ENCODE measurements at regions not wholly inside any gene's neighbourhood (a gene's known extent, or its start where the extent isn't known, plus 50 kb on each side); places are given as distances from the start of the nearest gene placed in this dataset.

DNA sequence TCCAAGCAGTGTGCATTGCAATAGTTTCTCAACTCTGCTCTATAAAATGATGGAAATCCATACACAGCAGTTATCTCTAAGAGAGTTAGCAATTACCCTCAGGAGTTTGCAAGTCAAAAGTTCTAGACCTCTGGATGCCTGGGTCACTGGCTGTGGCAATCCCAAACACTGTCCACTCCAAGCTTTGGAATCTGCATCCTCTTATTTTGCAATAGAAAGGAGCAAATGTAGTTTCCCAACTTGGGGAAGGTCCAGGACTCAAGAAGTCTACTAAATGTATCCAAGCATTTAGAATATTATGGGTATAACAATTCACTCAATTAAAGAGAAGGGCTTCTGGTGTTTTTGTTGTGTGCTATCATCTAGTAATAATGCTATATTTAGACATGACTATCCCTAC is 131.3 kb upstream of the NRP1 start:
- TF ChIP-seq, protein P1, sequence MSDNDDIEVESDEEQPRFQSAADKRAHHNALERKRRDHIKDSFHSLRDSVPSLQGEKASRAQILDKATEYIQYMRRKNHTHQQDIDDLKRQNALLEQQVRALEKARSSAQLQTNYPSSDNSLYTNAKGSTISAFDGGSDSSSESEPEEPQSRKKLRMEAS (IDR thresholded peaks at IDR 0.05) = no peak
- TF ChIP-seq RAD21 (IDR thresholded peaks at IDR 0.05; ENCODE audit: low read depth) = no peak
- no peak for TF ChIP-seq EGR1 (IDR thresholded peaks at IDR 0.05)
- TF ChIP-seq ZBTB7A (IDR thresholded peaks at IDR 0.05; ENCODE audit: low read depth) = no peak
- TF ChIP-seq NFIC (IDR thresholded peaks at IDR 0.05) = no peak
- no peak for TF ChIP-seq CEBPB (IDR thresholded peaks at IDR 0.05)
- TF ChIP-seq FOXM1 (IDR thresholded peaks at IDR 0.05; ENCODE audit: borderline replicate concordance, low read depth) = no peak
- no peak for TF ChIP-seq CREB1 (IDR thresholded peaks at IDR 0.05; ENCODE audit: low read depth)
- TF ChIP-seq, protein P2, sequence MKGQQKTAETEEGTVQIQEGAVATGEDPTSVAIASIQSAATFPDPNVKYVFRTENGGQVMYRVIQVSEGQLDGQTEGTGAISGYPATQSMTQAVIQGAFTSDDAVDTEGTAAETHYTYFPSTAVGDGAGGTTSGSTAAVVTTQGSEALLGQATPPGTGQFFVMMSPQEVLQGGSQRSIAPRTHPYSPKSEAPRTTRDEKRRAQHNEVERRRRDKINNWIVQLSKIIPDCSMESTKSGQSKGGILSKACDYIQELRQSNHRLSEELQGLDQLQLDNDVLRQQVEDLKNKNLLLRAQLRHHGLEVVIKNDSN (IDR thresholded peaks at IDR 0.05) = no peak
- TF ChIP-seq, protein P3, sequence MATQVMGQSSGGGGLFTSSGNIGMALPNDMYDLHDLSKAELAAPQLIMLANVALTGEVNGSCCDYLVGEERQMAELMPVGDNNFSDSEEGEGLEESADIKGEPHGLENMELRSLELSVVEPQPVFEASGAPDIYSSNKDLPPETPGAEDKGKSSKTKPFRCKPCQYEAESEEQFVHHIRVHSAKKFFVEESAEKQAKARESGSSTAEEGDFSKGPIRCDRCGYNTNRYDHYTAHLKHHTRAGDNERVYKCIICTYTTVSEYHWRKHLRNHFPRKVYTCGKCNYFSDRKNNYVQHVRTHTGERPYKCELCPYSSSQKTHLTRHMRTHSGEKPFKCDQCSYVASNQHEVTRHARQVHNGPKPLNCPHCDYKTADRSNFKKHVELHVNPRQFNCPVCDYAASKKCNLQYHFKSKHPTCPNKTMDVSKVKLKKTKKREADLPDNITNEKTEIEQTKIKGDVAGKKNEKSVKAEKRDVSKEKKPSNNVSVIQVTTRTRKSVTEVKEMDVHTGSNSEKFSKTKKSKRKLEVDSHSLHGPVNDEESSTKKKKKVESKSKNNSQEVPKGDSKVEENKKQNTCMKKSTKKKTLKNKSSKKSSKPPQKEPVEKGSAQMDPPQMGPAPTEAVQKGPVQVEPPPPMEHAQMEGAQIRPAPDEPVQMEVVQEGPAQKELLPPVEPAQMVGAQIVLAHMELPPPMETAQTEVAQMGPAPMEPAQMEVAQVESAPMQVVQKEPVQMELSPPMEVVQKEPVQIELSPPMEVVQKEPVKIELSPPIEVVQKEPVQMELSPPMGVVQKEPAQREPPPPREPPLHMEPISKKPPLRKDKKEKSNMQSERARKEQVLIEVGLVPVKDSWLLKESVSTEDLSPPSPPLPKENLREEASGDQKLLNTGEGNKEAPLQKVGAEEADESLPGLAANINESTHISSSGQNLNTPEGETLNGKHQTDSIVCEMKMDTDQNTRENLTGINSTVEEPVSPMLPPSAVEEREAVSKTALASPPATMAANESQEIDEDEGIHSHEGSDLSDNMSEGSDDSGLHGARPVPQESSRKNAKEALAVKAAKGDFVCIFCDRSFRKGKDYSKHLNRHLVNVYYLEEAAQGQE (IDR thresholded peaks at IDR 0.05; ENCODE audit: low read depth) = no peak
- TF ChIP-seq EP300 (IDR thresholded peaks at IDR 0.05; ENCODE audit: borderline replicate concordance) = no peak
- TF ChIP-seq YY1 (IDR thresholded peaks at IDR 0.05; ENCODE audit: low read depth) = no peak

DNA sequence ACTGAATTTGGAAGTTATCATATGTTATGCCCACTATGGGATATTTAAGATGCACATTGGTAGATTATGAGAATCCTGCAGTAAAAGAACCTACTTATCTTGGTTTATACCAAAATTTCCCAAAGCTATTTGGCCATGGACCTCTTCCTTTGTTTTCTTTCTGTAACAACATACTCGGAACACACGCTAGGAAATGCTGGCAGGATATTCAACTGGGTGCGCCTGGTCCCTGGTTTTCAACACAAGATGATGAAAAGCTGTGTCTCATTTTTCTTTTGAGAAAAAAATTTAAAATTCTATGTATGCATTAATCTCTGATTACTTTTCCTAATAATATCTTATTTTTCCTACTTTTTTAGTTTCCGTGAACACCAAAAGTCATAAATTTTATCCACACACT is 128.5 kb upstream of the NRP1 start:
- TF ChIP-seq EP300 (IDR thresholded peaks at IDR 0.05; ENCODE audit: borderline replicate concordance) (no peak), RAD21 (IDR thresholded peaks at IDR 0.05; ENCODE audit: low read depth) (no peak), EGR1 (IDR thresholded peaks at IDR 0.05) (no peak), FOXM1 (IDR thresholded peaks at IDR 0.05; ENCODE audit: borderline replicate concordance, low read depth) (no peak), CEBPB (IDR thresholded peaks at IDR 0.05) (no peak), TEAD4 (IDR thresholded peaks at IDR 0.05) (no peak), CREB1 (IDR thresholded peaks at IDR 0.05; ENCODE audit: low read depth) (no peak), YY1 (IDR thresholded peaks at IDR 0.05; ENCODE audit: low read depth) (no peak), TCF12 (IDR thresholded peaks at IDR 0.05; ENCODE audit: low read depth) (no peak), NFIC (IDR thresholded peaks at IDR 0.05) (no peak), TAF1 (IDR thresholded peaks at IDR 0.05; ENCODE audit: low read depth) (no peak), ZBTB7A (IDR thresholded peaks at IDR 0.05; ENCODE audit: low read depth) (no peak)
- TF ChIP-seq, protein P2 (IDR thresholded peaks at IDR 0.05) = no peak
- TF ChIP-seq, protein P1 (IDR thresholded peaks at IDR 0.05) = no peak
- TF ChIP-seq, protein P3 (IDR thresholded peaks at IDR 0.05; ENCODE audit: low read depth) = no peak

DNA sequence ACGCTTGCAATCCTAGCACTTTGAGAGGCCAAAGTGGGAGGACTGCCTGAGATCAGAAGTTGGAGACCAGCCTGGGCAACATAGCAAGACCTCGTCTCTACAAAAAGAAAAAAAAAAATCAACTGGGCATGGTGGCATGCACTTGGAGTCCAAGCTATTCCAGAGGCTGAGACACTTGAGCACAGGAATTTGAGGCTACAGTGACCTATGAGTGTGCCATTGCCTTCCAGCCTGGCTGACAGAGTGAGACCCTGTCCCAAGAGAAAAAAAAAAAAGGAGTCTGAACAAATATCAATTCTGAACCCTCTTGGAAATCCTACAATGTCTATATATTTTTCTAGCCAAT is 126.8 kb upstream of the NRP1 start:
- TF ChIP-seq ZBTB7A (IDR thresholded peaks at IDR 0.05; ENCODE audit: low read depth) = no peak
- no peak for TF ChIP-seq CREB1 (IDR thresholded peaks at IDR 0.05; ENCODE audit: low read depth)
- TF ChIP-seq, protein P3 (IDR thresholded peaks at IDR 0.05; ENCODE audit: low read depth) = no peak
- no peak for TF ChIP-seq TEAD4 (IDR thresholded peaks at IDR 0.05)

DNA sequence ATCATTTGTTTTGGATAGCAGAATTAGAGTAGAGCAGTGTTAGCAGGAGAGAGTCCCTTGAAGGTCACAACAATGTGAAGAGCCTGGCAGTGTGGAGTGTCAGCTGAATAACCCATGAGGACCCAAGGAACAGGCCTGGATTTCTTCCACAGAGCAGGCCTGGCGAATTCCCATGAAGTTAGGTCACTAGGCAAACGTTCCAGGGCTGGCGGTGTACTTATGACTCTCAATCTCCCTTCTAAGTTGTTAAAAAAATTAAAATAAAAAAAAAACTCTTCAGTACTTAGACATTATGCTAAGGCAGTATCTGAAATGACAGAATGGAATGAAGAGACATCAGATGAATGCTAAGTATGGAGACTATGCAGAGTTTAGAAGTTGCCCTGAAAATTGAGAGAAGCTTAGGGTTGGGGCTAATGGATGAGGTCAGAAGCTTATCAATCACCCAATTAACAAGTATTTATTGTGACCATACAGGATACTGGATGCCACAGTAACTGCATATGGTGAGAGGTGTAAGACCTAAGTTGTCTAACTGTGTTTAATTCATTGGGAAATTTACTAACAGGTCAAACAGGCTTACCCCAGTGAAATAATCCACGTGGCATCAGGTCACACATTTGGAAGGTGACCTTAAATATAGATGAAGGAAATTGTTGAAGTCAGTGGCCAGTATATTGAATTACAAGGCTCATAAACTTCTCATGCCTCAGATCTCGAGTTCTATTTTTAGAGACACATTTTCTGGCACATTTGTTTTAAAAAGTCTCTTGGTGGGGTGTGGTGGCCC is 126.2 kb upstream of the NRP1 start:
- TF ChIP-seq, protein P2 (IDR thresholded peaks at IDR 0.05) = no peak
- TF ChIP-seq RAD21 (IDR thresholded peaks at IDR 0.05; ENCODE audit: low read depth) (no peak), NFIC (IDR thresholded peaks at IDR 0.05) (no peak), YY1 (IDR thresholded peaks at IDR 0.05; ENCODE audit: low read depth) (no peak), CREB1 (IDR thresholded peaks at IDR 0.05; ENCODE audit: low read depth) (no peak), EGR1 (IDR thresholded peaks at IDR 0.05) (no peak), ZBTB7A (IDR thresholded peaks at IDR 0.05; ENCODE audit: low read depth) (no peak), CEBPB (IDR thresholded peaks at IDR 0.05) (no peak), TEAD4 (IDR thresholded peaks at IDR 0.05) (no peak)
- TF ChIP-seq, protein P1 (IDR thresholded peaks at IDR 0.05) = no peak
- TF ChIP-seq, protein P3 (IDR thresholded peaks at IDR 0.05; ENCODE audit: low read depth) = no peak
